ENCODE measurements at regions not wholly inside any gene's neighbourhood (a gene's known extent, or its start where the extent isn't known, plus 50 kb on each side); places are given as distances from the start of the nearest gene placed in this dataset.

- no peak for TF ChIP-seq CTCF (IDR thresholded peaks at IDR 0.05; ENCODE audit: low read depth, low read length, missing input control)
- no peak for TF ChIP-seq MAX (IDR thresholded peaks at IDR 0.05)
- TF ChIP-seq ATF3 (IDR thresholded peaks at IDR 0.05), result no peak
- no peak for TF ChIP-seq JUND (IDR thresholded peaks at IDR 0.05)
- no peak for TF ChIP-seq GABPA (IDR thresholded peaks at IDR 0.05 in 1 of 2, conservative IDR thresholded peaks at IDR 0.05 in 1 of 2)
- TF ChIP-seq HNF4A (conservative IDR thresholded peaks at IDR 0.05), result no peak
- TF ChIP-seq REST (IDR thresholded peaks at IDR 0.05), result no peak
- no peak for TF ChIP-seq YY1 (IDR thresholded peaks at IDR 0.05)
- TF ChIP-seq RAD21 (IDR thresholded peaks at IDR 0.05), result no peak
Observed at GRCh38 chr6:112443179-112444065, 96.3 kb downstream of the RFPL4B start.
